IPS-18c (cell line): ENCODE measurements at regions not wholly inside any gene's neighbourhood (a gene's known extent, or its start where the extent isn't known, plus 50 kb on each side); places are given as distances from the start of the nearest gene placed in this dataset.

Source experiments
- H3K4me3 ChIP-seq: 2 replicates; pipeline ENCODE4 v1.7.0; 2013; ENCODE audit warnings: low read depth, mild to moderate bottlenecking, low read length, moderate library complexity; ENCODE audit not compliant: insufficient read depth
- H3K9me3 ChIP-seq: one replicate; pipeline ENCODE4 v1.6.1; 2013; ENCODE audit warnings: mild to moderate bottlenecking, low read length, moderate library complexity; ENCODE audit not compliant: control insufficient read depth, insufficient read depth

DNA sequence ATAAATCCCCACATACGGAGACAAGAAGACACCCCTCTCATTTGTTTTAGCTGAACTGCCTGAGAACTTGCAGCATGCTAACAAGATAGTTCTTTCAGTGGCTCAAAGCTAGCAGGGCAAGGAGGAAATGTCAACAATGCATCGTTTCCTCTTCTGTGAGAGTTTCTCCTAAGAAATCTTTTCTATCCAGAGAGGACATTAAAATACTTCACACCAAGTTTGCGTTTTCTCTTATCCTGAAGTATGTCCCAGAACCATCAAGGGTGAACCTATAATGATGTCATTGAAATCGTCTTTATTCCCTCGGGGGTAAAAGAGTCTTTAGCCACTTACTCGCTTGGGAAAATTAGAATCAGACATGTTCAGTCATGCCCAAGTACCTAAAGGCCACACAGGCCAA is 541.7 kb upstream of the MDFIC2 start:
- Histone ChIP-seq H3K4me3 (no peak overlapping the region), H3K9me3 (no peaks in the 10 kb centered on the region)

DNA sequence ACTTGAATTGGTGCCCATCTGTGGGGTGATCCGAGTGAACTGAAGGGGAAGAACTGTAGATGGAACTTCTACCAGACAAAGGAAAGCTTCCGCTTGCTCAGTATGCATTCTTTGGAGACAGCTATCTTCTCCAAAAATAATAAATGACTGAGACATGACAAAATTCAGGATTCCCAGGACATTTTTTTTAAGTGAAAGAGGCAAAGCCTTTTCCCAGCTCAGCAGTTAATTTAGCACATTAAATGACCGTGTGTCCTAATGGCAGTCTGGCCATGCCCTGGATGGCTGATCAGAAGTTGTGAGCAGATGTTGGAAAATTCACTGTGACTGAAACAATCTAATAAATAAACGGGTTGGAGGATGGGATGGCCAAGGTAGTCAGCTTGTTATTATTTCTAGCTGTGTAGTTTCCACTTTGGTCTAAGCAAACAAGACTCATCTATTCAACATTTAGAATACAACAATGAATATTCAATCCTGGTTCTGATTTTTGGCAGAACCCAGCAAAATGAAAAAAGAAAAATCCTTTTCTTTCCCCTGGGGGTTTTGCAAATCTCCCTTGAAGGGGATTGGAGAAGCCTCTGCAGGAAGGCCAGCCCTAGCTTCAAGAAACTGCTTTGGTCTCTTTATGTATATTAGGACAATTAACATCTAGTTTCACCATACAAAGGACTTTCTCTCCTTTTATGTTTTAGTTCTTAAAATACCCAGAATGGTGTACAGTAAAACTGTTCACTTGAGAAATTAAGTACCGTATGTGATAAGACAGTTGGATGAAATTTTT is 540.9 kb upstream of the MDFIC2 start:
- Histone ChIP-seq H3K4me3 (no peak overlapping the region), H3K9me3 (no peaks in the 10 kb centered on the region)

GRCh38 chr3:70849911-70850699 is 537.7 kb upstream of the MDFIC2 start:
- H3K9me3 ChIP-seq, result no peaks in the 10 kb centered on the region
- no peak overlapping the region for H3K4me3 ChIP-seq

- Histone ChIP-seq H3K4me3 (no peak overlapping the region), H3K9me3 (no peaks in the 10 kb centered on the region)
These were observed 527.9 kb upstream of the MDFIC2 start for GRCh38 chr3:70840106-70840870.

DNA sequence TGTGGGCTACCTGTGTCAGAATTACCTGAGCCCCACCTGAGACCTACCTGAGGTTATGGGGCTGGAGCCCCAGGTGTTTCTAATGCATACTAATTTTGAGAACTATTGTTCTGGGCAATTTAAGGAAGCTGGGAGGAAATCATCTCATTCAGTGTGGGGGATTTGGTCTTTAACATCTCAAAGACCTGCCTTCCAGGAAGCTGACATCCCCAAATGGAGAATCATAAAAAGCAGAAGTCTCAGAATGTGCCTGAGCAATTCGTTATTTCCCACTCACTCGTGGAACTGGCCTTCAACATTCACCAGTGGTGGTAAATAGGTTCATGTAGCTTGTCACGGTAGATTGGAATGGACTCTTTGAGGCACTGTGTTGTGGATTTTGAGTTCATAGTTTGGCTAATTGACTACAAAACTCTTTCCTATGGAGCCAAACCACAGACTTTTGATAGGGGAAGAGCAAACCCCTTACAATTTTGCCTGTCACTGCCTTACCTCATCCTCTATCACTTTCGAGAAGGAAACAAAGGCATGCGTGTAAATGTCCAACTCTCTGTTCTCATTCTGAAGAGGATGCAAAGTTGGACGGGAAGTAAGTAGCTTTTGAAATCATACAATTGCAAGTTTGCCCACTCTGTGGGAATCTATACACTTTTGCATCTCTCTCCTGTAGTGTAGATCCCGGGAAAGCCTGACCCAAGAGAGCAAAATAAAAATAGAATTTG is 521.0 kb upstream of the MDFIC2 start:
- Histone ChIP-seq H3K9me3 (peaks cover 2% of the 10 kb centered on the region), H3K4me3 (no peak overlapping the region)

- Histone ChIP-seq H3K9me3 (peaks cover 2% of the 10 kb centered on the region), H3K4me3 (no peak overlapping the region)
These were observed 520.4 kb upstream of the MDFIC2 start for GRCh38 chr3:70832834-70833205.

DNA sequence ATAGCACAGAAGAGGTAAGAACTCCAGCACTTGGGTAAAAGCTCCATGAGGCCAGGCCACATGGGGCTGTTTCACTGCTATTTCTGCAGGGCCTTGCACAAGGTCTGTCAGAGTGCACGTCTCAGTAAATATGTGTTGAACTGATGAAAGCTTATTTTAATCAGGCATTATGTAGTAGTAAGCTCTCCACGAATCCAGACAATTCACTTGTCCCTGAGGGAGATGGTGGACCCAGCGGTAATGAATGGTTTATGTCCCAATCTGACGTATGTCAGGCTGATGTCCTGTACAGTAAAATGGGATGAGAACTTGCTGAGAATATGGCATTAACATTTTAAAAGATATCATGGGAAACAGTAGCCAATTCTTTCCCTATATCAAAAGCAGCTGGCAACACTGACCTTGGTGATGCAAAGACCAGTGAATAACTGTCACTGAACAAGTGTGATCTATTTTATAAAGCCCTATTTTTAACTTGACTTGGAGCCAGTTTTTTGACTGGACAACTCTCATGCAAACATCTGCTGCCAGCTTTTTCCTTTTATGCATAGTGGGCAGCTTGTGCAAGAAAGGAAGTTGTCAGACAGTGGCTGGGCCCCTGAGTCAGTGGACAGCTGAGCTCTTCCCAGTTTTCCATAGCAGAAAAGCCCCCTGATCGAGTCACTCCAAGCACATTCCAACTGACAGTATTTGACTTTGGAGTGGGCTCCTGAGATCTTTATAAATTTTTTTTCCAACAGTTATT is 519.8 kb upstream of the MDFIC2 start:
- H3K9me3 ChIP-seq, result peaks cover 2% of the 10 kb centered on the region
- no peak overlapping the region for H3K4me3 ChIP-seq

DNA sequence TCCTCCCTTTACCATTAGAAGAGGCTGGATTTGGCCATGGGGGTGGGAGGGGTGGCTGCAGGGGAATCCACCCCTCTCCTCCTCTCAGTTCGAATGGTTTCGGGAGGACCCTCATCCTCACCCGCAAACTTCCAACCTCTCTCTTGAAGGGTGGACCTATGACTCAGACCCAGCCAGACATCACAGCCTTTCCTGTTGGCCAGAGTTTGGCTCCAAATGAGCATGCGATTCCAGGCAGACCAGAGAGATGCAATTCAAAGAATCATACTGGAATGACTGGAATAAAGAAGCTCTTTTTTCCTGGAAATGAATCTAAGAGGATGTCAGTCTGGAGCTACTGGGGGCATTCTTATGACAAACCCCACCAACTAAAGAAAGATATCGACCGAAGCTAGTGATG is 516.7 kb upstream of the MDFIC2 start:
- Histone ChIP-seq H3K9me3 (peaks cover 2% of the 10 kb centered on the region), H3K4me3 (no peak overlapping the region)

- Histone ChIP-seq H3K4me3 (no peak overlapping the region), H3K9me3 (no peaks in the 10 kb centered on the region)
These were observed 512.3 kb upstream of the MDFIC2 start for GRCh38 chr3:70824773-70825172.

DNA sequence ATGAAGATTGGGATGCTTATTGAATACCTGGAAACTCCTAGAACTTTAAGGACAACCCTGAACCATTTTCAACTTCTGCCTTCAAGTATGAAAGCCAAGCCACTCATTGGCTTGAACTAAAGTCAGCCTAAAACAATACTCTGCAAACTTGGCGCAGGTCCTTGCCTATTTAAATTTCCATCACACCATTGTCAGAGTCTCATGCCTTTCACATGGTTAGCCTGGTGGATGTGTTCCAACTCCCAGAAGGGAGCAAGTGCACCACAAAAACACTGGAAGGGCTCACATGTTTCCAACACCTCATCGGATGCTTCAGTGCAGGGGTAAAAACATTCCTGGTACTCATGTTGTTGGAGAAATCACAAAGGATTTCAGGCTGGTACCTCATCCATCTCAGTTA is 511.6 kb upstream of the MDFIC2 start:
- H3K9me3 ChIP-seq, result no peaks in the 10 kb centered on the region

DNA sequence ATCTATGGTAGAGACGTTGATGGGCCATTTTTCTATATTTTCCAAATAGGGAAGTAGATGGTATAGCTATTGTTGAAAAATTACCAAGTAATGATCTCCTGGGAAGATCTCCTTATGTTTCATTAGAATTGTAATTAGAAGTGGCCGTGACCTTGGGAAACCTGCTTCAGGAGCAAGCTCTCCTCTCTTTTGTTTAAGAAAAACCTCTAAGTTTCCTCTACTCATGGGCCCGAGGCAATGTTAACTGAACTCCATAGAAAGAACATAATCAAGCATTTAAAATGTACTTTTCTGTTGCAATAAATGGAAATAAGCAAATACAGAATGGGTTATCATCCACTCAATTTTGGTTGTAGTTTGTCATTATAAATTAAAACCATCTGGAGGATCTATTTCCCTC is 511.2 kb upstream of the MDFIC2 start:
- H3K9me3 ChIP-seq, result no peaks in the 10 kb centered on the region
- H3K4me3 ChIP-seq, result no peak overlapping the region

More for the DNA sequence above, 511.6 kb upstream of the MDFIC2 start:
- H3K4me3 ChIP-seq, result no peak overlapping the region

GRCh38 chr3:70822669-70823068 is 510.2 kb upstream of the MDFIC2 start:
- Histone ChIP-seq H3K4me3 (no peak overlapping the region), H3K9me3 (no peaks in the 10 kb centered on the region)

- no peak overlapping the region for H3K4me3 ChIP-seq
- H3K9me3 ChIP-seq, result no peaks in the 10 kb centered on the region
These were observed 509.2 kb upstream of the MDFIC2 start for GRCh38 chr3:70821602-70822001.

- Histone ChIP-seq H3K9me3 (no peaks in the 10 kb centered on the region), H3K4me3 (no peak overlapping the region)
These were observed 508.0 kb upstream of the MDFIC2 start for GRCh38 chr3:70820397-70820796.

DNA sequence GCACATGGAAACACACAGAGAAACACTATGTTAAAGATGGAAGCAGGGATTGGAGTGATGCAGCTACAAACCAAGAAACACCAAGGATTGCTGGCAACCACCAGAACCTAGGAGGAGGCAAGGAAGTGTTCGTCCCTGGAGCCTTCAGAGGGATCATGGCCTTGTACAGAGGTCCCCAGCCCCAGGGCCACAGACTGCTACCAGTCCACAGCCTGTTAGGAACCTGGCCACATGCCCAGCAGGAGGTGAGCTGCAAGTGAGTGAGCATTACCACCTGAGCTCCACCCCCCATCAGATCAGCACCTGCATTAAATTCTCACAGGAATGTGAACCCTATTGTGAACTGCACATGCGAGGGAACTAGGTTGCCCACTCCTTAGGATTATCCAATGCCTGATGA is 505.7 kb upstream of the MDFIC2 start:
- Histone ChIP-seq H3K9me3 (no peaks in the 10 kb centered on the region), H3K4me3 (no peak overlapping the region)

- Histone ChIP-seq H3K9me3 (no peaks in the 10 kb centered on the region), H3K4me3 (no peak overlapping the region)
These were observed 503.9 kb upstream of the MDFIC2 start for GRCh38 chr3:70816346-70816745.

- H3K9me3 ChIP-seq, result no peaks in the 10 kb centered on the region
- H3K4me3 ChIP-seq, result no peak overlapping the region
These were observed 503.4 kb upstream of the MDFIC2 start for GRCh38 chr3:70815817-70816216.
